ENCODE measurements at regions not wholly inside any gene's neighbourhood (a gene's known extent, or its start where the extent isn't known, plus 50 kb on each side); places are given as distances from the start of the nearest gene placed in this dataset.
"Not testable (repeated sequence)": the region's sequence is repeated elsewhere in the genome, so short reads cannot be mapped to it uniquely, and the experiment has no call there.

GRCh38 chr20:52361650-52362049, 170.1 kb upstream of the ZFP64 start:
- no peak for DNase-seq

- DNase-seq, result no peak
Measured at GRCh38 chr20:52349806-52350205, 158.2 kb upstream of the ZFP64 start.

DNA sequence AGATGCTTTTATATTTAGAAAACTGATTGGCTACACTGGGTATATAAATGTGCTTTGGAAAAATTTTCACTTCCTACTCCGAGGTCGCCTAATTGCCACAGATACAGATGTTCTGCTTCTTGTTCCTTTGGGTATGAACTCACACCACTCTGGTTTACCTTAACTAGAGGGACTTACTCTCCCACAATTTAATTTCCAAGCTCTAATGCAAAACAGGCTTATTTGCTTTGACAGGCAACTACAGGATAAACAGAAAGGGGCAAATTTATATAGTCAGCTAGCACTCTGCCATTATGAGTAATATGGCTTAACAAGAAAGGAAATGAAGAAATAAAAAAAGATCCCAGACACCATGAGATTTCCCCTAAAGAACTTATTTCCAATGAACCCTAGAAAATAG, 156.9 kb upstream of the ZFP64 start:
- DNase-seq, result no peak

DNA sequence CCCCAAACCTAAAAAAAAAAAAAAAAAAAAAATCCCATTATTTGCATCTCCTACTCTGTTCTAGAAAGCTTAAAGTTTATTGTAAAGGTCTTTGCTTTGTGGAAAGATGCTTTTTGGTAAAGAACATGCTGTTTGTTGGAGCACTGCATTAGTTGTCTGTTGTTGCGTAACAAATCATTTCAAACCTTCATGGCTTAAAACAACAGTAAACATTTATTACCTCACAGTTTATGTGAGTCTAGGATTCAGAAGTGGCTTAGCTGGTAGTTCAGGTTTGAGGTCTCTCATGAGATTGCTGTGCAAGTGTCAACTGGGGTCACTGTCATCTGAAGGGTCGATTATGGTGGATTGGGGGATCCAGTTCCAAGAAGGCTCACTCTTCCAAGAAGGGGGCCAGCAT, 155.2 kb upstream of the ZFP64 start:
- DNase-seq, result no peak

- no peak for DNase-seq
Measured at GRCh38 chr20:52342913-52343312, 151.3 kb upstream of the ZFP64 start.

DNA sequence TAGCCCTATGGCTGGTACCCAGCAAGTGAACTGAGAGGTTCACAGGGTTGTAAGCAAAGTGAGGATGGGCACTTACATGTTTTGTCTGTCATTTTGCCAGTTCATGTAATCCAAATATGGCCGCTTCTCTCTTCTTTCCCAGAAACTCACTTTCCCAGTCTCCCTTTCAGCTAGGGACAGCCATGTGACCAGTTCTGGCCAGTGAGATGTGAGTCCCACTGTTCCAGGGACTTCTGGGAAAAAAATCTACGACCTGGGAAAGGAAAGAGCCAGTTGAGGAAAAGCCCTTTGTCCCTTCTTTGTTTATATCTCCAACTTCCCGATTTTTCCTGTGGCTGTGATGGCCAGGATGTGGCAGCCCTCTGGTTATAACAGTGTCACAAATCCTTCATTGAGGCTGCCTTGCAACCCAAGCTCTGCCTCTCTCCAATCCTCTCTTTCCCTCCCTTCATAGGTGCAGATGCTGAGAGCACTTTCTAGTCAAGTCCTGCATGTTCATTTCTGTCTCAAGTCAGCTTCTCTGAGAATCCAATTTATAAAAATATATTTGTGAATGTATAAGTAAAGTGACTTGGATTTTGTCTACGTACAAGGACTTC, 148.6 kb upstream of the ZFP64 start:
- DNase-seq, result no peak

DNA sequence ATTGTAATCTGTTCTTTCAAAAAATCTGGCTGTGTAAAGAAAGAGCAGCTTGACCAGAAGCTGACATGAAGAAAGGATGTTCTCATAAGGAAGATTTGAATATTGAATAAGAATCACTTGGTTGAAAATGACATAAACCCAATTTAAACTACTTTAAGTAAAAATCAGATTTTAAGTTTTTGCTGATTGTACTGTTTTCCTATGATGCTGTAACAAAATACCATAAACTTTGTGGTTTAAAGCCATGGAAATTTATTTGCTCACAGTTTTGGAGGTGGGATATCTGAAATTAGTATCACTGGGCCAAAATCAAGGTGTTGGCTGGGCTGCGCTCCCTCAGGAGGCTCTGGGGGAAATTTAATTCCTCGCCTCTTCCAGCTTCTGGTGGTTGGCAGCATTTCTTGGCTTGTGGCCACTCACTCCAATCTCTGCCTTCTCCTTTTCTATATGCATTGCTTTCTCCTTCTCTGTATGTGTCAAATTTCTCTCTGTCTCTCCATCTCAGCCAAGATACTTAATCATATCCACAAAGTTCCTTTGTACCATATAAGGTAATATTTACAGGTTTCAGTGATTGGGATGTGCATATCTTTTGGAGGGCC, 141.2 kb upstream of the ZFP64 start:
- DNase-seq, result no peak

- no peak for DNase-seq
Measured at GRCh38 chr20:52332230-52332629, 140.7 kb upstream of the ZFP64 start.

GRCh38 chr20:52331655-52332054, 140.1 kb upstream of the ZFP64 start:
- DNase-seq, result no peak

GRCh38 chr20:52321396-52321795, 129.8 kb upstream of the ZFP64 start:
- DNase-seq, result no peak

GRCh38 chr20:52318651-52319050, 127.1 kb upstream of the ZFP64 start:
- DNase-seq, result no peak

- DNase-seq, result peak; percentile 61
Measured at GRCh38 chr20:52313341-52313963, 121.9 kb upstream of the ZFP64 start.

DNA sequence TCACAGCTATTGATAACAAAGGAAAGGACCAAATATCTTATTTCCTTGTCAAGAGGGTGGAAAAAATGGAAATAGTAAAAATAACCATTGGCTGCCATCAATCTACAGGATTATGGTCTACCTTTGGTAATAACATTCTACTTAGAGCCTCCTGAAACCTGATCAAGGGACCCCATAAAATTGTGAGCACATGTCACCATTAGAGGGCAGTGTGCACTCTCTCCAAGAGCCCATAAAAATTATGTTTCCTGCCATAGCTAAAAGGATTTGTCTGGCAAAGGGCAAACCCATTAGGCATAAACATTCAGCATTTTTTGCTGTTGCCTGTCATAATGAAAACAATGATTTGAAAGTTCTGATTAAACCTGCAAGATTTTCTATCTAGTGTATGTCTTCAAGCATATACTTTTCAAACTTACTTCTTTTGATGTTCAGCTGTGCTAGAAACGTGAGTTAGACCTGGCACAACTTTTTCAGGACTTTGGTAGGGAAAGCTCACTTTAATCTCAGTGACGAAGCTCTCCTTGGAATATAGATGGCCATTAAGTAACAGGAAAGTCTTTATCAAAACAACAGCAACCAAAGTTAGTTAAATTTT, 120.7 kb upstream of the ZFP64 start:
- peak; percentile 36 for DNase-seq

DNA sequence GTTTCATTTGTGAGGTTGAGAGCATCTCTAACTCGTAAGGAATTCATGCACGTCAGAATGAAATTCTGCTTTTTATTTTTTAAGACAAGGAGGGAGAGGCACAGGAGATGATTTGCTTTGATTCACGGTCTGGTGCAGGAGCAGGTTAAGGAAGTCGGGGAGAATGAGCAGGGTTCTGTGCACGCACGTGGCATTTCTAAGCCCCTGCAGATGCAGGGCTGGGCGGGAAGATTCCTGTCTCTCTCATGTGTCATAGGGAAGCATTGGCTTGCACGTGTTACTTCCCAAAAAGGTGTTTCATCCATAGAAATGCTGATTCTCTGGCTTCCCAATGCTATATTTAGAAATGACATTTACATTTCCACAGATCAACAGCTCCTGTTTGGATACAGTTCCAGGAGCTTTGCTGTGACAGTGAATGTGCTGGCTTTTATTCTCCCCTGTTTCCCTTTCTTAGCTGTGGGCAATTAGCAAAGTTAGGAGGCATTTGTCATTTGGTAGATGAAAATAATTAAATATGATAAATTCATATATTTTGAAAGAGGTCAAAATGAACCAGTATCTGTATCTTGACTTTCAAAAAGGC, 119.7 kb upstream of the ZFP64 start:
- DNase-seq, result no peak

- DNase-seq, result no peak
Measured at GRCh38 chr20:52309181-52309580, 117.6 kb upstream of the ZFP64 start.

- DNase-seq, result no peak
Measured at GRCh38 chr20:52306477-52306876, 114.9 kb upstream of the ZFP64 start.

DNA sequence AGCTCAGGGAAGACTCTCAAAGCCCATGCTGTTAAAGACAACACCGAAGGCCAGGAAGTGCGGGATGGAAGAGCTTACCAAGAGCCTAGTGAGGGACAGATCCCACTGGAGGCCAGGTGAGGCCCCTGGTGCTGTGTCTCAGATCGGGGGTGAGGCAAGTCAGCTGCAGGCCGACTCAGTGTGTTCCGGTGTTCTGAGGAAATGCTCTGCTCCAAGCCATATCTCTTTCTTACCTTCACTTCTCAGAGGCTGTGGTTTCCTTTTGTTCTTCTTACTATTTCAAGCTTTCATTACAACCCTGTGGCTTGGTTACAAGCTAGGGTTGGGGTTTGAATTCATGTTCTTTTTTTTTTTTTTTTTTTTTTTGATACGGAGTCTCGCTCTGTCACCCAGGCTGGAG, 114.3 kb upstream of the ZFP64 start:
- no peak for DNase-seq

DNA sequence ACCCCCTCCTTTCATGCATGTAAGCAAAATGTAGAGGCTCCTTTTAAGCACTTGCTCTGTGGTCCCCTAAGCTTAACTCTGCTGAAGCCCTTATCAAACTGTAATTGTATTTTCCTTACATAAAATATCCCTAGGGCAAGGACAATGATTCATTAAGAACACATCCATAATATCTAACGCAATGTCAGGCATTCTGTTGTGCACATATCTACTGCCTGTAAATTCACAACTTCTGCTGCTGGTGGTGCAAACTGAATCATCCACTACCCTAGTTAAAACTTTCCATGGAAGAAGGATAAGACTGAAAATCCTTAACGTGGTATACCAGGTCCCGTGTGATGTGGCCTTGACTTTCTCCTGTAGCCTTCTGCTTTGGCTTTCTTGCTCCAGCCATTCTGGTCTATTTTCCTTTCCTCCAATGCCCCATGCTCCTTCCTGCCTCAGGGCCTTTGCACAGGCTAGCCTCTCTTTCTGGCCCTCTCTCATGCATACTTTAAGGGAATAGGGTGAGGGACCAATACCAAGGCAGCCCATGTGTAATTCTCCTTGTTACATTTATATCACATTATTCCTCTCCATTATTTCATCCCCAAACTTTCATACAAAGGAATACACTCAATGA, 113.6 kb upstream of the ZFP64 start:
- no peak for DNase-seq

- no peak for DNase-seq
Measured at GRCh38 chr20:52303281-52303950, 111.8 kb upstream of the ZFP64 start.

DNA sequence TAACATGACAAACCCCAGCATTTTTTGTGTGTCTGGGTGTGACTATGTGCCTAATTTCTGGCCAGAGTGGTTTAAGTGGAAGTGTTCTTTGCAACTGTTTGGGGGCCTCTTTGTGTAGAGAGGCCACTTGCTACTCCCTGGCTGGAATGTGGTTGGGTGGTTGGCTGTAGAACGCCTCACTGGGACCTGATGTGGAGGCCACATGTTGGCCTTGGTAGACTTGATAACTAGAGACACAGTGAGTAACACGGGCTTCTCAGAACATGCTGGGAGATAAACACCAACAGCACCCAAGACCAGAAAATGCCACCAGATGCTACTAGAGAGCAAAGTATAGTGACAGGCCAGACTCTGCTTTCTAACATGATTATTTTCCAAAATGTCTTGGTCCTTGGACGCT, 111.2 kb upstream of the ZFP64 start:
- no peak for DNase-seq

DNA sequence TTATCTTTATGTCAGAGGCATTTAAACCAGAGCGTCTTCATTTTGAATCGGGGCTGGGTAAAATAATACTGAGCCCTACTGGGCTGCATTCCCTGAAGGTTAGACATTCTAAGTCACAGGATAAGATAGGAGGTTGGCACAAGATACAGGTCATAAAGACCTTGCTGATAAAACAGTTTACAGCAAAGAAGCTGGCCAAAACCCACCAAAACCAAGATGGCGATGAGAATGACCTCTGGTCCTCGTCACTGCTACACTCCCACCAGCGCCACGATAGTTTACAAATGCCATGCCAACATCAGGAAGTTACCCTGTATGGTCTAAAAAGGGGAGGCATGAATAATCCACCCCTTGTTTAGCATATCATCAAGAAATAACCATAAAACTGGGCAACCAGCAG, 110.5 kb upstream of the ZFP64 start:
- not testable (repeated sequence) for DNase-seq

DNA sequence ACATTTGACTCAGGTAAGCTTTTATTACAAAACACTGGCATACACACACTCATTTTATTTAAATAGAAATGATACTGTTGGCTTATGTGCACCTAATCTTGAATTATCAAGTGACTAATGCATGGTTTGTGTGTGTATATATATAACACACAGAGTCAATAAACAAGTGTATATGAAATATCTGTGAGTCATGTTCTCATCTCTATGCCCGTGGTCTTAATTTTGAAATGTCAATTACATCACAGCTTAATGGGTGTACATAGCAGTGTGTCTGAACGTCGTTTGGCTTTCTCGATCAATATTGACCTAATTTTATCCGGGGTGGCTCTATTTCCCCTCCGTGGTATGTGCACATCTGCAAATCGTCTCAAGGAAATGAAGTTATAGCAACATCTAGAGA, 104.0 kb upstream of the ZFP64 start:
- DNase-seq, result no peak

GRCh38 chr20:52294106-52294628, 102.6 kb upstream of the ZFP64 start:
- DNase-seq, result no peak
